GM21576 (cell line): ENCODE measurements at regions not wholly inside any gene's neighbourhood (a gene's known extent, or its start where the extent isn't known, plus 50 kb on each side); places are given as distances from the start of the nearest gene placed in this dataset.
A peak's percentile ranks its signal among the peaks of the same experiment; 100 is the strongest.

ENCODE experiments used
- ATAC-seq: cut with Tn5 transposase; IDR thresholded peaks from one replicate; pipeline ENCODE4 v1.9.1; 2021; ENCODE audit warnings: mild to moderate bottlenecking, moderate library complexity; ENCODE audit not compliant: unreplicated experiment

GRCh38 chr3:193825617-193826016 is 232.6 kb downstream of the OPA1 start:
- ATAC-seq, result no peak

DNA sequence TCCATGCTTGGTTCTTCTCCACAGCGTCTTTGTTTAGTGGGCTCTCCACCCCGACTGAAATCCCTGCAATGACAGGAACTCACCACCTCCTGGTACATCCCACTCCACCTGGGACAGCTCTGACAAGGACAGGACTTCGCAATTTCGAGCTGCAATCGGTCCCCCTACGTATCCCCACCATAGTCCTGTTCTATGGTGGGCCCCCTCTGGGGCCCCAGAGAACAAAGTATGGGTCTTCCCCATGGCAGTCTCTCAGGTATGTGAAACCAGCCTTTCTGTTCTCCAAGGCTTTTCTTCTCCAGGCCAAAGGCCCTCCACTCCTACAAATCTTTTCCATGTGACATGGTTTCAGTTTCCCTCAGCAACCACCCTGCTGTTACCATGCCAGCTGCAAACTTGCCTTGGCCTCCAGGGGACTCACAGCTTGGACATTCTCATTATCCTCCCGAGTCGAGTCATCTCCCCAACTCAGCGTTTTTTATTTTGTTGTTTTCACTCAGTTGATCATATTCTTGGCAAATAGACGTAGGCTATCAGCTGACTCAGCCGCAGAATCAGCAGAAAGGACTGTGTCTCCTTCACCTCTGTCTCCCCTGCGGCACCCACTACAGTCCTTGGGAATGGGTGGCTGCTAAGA is 233.3 kb downstream of the OPA1 start:
- no peak for ATAC-seq

DNA sequence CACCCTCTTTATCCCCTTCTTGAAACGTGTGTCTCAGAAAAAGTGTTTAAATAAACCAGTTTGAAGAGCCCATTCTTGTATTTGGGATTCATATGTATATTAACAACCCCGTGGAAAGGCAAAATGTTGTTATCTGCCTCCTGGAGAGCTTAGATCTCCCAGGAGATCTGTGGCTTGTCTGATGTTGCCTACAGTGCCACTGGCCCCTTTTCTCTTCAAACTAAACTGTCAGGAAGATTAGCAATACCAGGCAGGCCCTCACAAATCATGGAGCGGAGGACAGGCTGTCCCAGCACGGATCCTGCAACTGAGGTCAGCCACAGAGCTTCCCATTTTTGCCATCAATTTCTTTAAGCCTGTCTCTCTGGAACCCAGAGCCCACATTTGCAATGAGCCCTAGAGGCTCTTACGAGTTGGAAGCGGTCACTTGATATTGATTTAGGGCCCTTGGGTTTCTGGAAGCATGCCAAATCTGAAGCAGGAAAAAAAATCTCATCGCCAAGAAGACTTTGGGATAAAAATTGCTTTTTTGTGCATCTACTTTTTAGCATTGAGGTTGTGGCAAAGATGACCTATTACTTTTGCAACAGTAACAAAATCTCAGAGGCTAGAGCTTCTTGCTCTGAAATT is 234.1 kb downstream of the OPA1 start:
- no peak for ATAC-seq

- ATAC-seq, result no peak
Measured at GRCh38 chr3:193827871-193828270, 234.9 kb downstream of the OPA1 start.

DNA sequence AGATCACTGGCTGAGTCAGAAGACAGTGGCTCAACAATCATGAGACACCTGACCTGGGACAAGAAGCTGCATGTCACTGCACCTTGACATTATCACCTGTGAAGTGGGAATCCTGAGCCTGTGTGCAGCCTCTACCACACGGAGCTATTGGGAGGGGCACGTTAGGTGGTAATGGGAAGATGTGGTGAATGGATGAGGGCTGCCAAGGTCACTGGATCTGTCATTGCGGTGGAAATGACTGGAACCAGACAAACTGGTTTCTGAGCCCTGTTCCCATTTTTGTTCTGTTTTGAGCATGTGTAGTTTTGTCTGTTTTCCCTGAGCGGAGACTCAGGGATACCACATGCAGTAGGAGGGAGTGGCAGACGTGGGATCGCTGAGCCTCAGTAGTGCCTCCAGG is 235.5 kb downstream of the OPA1 start:
- ATAC-seq, result no peak

GRCh38 chr3:193829781-193830180 is 236.8 kb downstream of the OPA1 start:
- ATAC-seq, result no peak

DNA sequence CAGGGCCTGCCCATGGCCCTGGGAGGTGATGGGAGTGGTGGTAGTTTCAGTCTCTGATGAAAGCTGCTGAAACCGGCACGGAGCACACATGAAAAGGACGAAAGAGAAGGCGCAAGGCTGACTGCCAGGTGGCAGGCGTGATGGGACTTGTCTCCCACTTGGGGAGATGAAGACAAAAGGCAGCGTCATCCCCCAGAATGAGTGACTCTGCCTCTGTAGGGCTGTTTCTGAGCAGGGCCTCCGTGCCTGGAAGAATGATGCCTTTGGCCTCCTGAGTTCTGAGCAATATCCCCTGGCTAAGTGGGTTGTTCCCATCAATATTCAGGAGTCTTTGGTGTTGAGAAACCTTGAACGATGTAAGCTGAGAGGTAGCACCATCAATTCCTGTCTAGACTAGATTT is 237.8 kb downstream of the OPA1 start:
- no peak for ATAC-seq

DNA sequence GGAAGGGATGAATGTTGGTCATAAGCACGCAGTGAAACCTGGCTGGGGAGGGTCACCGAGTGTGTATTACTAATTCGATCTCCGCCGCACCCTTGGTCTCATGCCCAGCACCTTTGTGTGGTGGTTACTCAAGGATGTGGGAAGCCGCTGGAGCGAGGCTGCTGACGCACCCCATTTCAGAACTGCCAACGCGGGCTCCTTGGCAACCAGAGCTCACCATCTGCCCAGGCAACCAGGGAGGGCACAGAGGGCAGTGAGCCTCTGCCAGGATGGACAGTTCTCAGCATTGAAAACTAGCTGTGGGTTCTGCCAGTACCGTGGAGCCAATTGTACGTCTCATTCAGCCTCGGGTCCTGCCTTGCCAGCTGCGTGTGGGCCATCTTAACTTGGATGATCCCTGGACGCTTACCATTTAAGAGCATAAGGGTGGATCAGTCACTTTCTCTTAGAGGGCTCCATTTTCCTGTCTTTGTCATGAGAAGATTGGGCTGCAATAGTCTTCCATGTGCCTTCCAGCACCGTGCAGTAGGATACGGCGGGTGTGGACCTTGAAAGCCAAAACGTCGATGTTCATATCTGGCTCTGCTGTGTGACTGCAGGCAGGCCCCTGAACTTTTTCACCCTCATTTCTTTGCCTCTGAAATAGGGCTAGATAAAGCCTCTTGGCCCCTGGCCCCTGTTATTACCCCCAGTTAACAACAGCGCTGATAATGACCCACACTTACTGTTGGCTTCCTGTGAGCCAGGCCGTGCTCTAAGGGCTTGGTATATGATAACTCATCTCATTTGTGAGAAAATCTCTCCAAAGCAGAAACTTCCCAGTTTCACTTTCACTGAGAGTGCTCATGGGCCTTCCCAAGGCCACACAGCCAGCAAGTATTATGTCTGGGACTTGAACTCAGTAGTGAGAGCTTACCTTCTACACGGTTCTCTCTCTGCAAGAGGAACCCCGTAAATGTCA is 238.8 kb downstream of the OPA1 start:
- peak; percentile 80 for ATAC-seq

GRCh38 chr3:193832833-193833413 is 239.9 kb downstream of the OPA1 start:
- ATAC-seq, result no peak

DNA sequence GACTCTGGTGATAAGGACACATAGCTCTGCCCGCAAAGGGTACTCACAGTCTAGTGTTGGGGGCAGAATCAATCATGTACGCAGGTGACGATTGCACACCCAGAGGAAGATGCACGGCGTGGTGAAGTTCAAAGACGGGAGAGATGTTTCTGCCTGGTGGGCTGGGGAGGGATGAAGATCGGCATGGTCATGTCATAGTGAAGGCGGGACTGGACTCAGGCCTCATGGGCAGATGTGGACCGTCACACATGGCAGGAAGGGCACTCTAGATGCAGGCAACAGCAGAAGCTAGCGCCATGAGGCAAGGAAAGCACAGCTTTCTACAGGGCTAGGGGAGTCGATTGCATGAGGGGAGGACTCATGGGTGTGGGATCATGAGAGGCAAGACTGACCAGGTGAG is 240.6 kb downstream of the OPA1 start:
- no peak for ATAC-seq

- ATAC-seq, result no peak
Measured at GRCh38 chr3:193835414-193835813, 242.4 kb downstream of the OPA1 start.

DNA sequence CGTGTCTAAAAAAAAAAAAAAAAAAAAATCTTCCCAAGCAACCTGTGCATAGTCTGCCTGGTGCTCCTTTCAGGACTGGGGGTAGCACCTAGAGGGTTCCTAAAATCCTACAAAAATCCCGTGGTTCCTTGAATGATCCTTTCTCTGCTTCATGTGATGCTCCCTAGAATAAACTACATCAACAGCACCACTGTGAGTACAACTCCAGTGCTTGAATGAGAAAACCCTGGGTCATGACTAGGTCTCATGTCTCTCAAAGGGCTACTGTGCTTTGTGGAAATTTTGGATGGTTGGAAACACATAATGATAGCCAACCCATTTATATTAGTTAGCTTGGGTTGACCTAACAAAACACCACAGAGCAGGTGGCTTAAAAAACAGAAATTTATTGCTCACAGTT is 243.5 kb downstream of the OPA1 start:
- ATAC-seq, result no peak

- ATAC-seq, result no peak
Measured at GRCh38 chr3:193836918-193837317, 243.9 kb downstream of the OPA1 start.

DNA sequence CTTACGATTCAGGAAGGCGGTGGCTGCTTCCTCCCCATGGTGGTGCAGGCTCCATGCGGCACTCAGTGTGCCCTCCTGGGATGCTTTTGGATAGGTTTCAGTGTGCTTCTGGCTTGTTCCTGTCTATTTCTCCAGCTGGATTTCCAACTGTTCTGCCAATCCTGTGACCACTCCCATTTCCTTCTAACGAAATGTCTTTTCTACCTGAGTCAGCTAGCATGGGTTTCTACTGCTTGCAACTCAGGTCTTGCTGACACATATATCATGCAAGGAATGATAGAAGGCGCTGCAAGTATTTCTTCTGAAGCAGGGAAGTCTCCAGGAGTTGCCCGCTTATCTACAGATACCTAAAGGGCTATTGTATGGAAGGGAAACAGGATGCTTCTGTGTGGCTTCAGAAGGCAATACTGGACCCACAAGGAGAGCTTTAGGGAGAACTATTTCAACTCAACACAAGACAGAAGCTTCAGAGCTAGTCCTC is 244.4 kb downstream of the OPA1 start:
- no peak for ATAC-seq

GRCh38 chr3:193840111-193840641 is 247.2 kb downstream of the OPA1 start:
- ATAC-seq, result no peak

DNA sequence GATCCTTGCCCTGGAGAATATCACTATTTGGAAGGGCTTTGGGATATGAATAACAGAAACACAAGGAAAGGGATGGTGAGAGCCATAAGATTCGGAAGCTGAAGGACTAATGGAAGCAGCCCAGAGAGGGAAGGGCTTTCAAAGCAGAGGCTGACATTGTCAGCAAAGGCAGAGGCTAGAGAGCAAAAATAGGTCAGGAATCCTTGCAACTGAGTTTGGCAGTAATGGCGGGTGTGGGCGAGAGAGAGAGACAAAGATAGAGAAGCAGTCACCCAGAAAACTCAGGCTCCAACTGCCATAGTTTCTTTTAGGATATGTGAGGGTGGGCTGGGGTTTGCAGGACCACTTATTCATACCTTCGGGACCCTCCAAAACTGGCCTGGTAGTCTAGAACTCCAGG is 248.6 kb downstream of the OPA1 start:
- ATAC-seq, result no peak

DNA sequence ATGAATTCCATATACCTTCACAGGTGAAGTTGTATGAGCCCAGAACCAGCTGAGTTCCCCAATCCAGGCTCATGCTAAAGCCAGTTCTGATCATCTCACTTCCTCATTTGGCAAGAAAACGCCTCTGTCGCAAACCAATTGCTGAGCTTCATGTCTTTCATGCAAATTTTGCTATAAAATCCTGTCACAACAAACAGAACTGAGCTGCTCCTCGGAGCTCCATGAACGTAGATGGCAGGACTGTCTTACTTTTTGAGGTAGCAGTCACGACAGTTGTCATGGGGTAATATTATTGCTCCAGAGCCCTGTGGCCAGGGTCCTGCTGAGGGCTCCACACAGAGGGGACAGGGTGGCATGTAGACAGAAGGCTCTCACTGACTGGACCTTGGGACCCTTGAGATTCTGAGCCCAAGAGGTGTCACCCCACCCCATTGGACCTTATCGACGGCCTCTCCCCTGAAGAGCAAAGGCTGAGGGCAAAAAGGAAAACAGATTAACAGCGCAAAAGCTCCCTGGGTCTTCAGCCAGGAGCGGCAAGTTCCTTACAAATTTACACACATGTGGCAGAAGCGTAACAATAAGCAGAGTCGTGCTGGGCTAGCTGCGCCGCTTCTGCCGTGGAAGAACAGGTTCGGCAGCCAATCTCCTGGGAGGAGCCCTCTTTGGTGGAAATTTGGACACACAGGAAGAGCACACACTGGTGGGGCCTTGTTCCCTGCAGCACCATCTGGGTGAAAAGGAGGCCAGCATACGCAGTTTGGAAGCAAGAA is 249.2 kb downstream of the OPA1 start:
- ATAC-seq, result peak; percentile 71

- no peak for ATAC-seq
Measured at GRCh38 chr3:193842832-193843473, 249.9 kb downstream of the OPA1 start.

DNA sequence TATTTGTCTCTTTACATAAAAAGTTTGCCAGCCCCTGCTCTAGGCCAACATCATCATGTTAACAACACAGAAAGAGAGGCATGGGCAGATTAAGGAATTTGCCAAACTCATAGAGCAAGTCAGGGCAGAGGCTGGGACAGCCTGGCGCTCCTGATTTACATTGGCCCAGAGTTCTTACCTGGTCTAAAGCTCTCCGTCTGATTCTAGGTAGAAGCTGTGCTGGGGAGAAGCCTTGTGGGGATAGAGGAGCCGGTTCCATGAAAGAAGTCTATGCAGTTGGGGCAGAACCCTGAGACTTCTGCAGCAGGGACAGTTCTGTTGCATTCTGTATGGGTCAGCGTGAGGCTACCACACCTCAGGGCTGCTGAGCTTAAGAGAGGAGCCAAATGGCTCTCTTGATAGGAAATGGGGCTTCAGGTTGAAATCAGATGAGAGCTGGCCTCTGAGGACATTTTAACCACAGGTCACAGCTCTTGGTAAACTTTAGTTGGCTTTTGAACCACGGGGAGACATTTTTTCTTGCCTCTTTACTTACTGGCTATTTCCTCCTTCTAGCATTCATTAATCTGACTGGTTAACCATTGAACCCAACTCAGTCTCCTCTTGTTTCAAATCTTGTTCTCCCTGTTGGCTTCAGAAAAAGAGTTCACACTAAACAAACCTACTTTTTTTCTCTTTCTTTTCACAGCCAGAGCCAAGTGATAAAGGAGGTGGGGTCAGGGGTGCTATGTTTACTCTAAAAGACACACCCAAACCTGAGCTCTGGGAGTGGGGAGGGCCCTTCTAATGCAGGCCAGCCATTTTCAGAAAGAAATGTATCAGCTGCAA is 250.7 kb downstream of the OPA1 start:
- ATAC-seq, result no peak
